A549 (cell line): ENCODE measurements at regions not wholly inside any gene's neighbourhood (a gene's known extent, or its start where the extent isn't known, plus 50 kb on each side); places are given as distances from the start of the nearest gene placed in this dataset.
A peak's percentile ranks its signal among the peaks of the same experiment; 100 is the strongest.

Experiments used
- ATAC-seq, 2 experiments: fragments of 200-7000 bp in 1 of 2; fragments of >200 bp in 1 of 2; cut with Nextera tagmentation in 1 of 2; cut with Tn5 transposase in 1 of 2; 3 replicates each; pipeline versions ENCODE4 v1.8.0 to v1.9.1; 2018 to 2020; ENCODE audit warnings: mild to moderate bottlenecking in 1 of 2, moderate library complexity in 1 of 2
- CTCF ChIA-PET: fragments of 300-600 bp; sonication (Branson Sonifier 250); formaldehyde crosslinking; extraction: SDS; loops from one replicate; lab custom pipeline; 2021; ENCODE audit warnings: antibody characterized with exemption, inconsistent platforms; lab: Yijun Ruan, JAX
- POLR2A ChIA-PET: fragments of 350-600 bp; formaldehyde crosslinking; extraction: SDS; loops from one replicate; lab custom pipeline; 2021; ENCODE audit warnings: antibody characterized with exemption, inconsistent platforms; lab: Yijun Ruan, JAX
- DNase-seq, 2 experiments: peaks; one replicate each; pipeline versions ENCODE4 v3.0.0 to v3.0.0-alpha.2; 2011 to 2016; ENCODE audit warnings: low read depth in 1 of 2, low spot score in 1 of 2
- FAIRE-seq: peaks from 2 replicates; lab custom pipeline; 2011; peaks lifted over from hg19 to GRCh38; lab: Jason Lieb, UNC
- H3K27ac ChIP-seq, 2 experiments: fragments of >200 bp; sonication (Bioruptor Twin); formaldehyde crosslinking; 3 replicates each; pipeline ENCODE4 v1.5.1; 2016 to 2017
- H3K4me1 ChIP-seq: fragments of >200 bp; sonication (Bioruptor Twin); formaldehyde crosslinking; 3 replicates; pipeline ENCODE4 v1.6.1; 2016
- H3K4me2 ChIP-seq: fragments of >200 bp; sonication (Bioruptor Twin); formaldehyde crosslinking; 3 replicates; pipeline ENCODE4 v1.6.1; 2016
- H3K4me3 ChIP-seq: fragments of >200 bp; sonication (Bioruptor Twin); formaldehyde crosslinking; 3 replicates; pipeline ENCODE4 v1.5.1; 2016
- H3K9me3 ChIP-seq: fragments of >200 bp; sonication (Bioruptor Twin); formaldehyde crosslinking; 3 replicates; pipeline ENCODE4 v1.6.1; 2016
- ATOH8 ChIP-seq: fragments of 250-450 bp; sonication (Bioruptor Pico); IDR thresholded peaks from 2 replicates; pipeline ENCODE4 v1.5.0; 2020; ENCODE audit warnings: low read depth, mild to moderate bottlenecking, moderate library complexity
- BCL3 ChIP-seq: fragments of >200 bp; sonication (Bioruptor Twin); formaldehyde crosslinking; IDR thresholded peaks from 3 replicates; pipeline ENCODE4 v1.6.1; 2016
- CBX8 ChIP-seq: fragments of 200-600 bp; sonication (generic); IDR thresholded peaks from 2 replicates; pipeline ENCODE4 v1.6.1; 2016
- CEBPB ChIP-seq, 2 experiments: fragments of >200 bp in 1 of 2; sonication (Bioruptor Twin) in 1 of 2; formaldehyde crosslinking in 1 of 2; IDR thresholded peaks; 2 replicates each; pipeline ENCODE4 v1.6.1; 2012 to 2016
- CHD4 ChIP-seq: fragments of 200-600 bp; sonication (generic); IDR thresholded peaks from 2 replicates; pipeline ENCODE4 v1.6.1; 2016; ENCODE audit warnings: antibody characterized with exemption, mild to moderate bottlenecking, borderline replicate concordance
- EP300 ChIP-seq, 2 experiments: fragments of >200 bp; sonication (Bioruptor Twin); formaldehyde crosslinking; IDR thresholded peaks; 2 replicates in 1 of 2; 3 replicates in 1 of 2; pipeline ENCODE4 v1.6.1; 2016 to 2017
- FOSL2 ChIP-seq, 2 experiments: fragments of 450-650 bp in 1 of 2; fragments of >200 bp in 1 of 2; sonication (Bioruptor Twin) in 1 of 2; formaldehyde crosslinking; IDR thresholded peaks; 2 replicates each; pipeline versions ENCODE4 v1.5.0 to v1.6.1; 2016 to 2020; ENCODE audit warnings: mild to moderate bottlenecking in 1 of 2, moderate library complexity in 1 of 2
- GATA3 ChIP-seq: IDR thresholded peaks from 2 replicates; pipeline ENCODE4 v1.6.1; 2012; ENCODE audit warnings: borderline replicate concordance
- HMGXB4 ChIP-seq: fragments of 250-450 bp; sonication (Bioruptor Pico); IDR thresholded peaks from 2 replicates; pipeline ENCODE4 v1.5.0; 2021; ENCODE audit warnings: mild to moderate bottlenecking, moderate library complexity, borderline replicate concordance
- HOXB13 ChIP-seq: fragments of 250-450 bp; sonication (Bioruptor Pico); IDR thresholded peaks from 2 replicates; pipeline ENCODE4 v1.5.0; 2020; ENCODE audit warnings: low read depth, mild to moderate bottlenecking, moderate library complexity
- HOXB5 ChIP-seq: fragments of 250-450 bp; sonication (Bioruptor Pico); IDR thresholded peaks from 2 replicates; pipeline ENCODE4 v1.5.0; 2020; ENCODE audit warnings: mild to moderate bottlenecking, moderate library complexity
- JUN ChIP-seq, 2 experiments: fragments of >200 bp; sonication (Bioruptor Twin); formaldehyde crosslinking; IDR thresholded peaks; 2 replicates in 1 of 2; 3 replicates in 1 of 2; pipeline ENCODE4 v1.6.1; 2016 to 2017
- JUNB ChIP-seq: fragments of >200 bp; sonication (Bioruptor Twin); formaldehyde crosslinking; IDR thresholded peaks from 2 replicates; pipeline ENCODE4 v1.6.1; 2016
- KDM1A ChIP-seq: fragments of 200-600 bp; sonication (generic); IDR thresholded peaks from 2 replicates; pipeline ENCODE4 v1.6.1; 2016; ENCODE audit warnings: low read depth, mild to moderate bottlenecking
- MAZ ChIP-seq: fragments of 150-350 bp; IDR thresholded peaks from 2 replicates; pipeline ENCODE4 v1.6.1; 2014; ENCODE audit warnings: antibody characterized with exemption, low read depth, low read length, borderline replicate concordance
- MYC ChIP-seq: IDR thresholded peaks from 2 replicates; pipeline ENCODE4 v1.6.1; 2012; ENCODE audit warnings: mild to moderate bottlenecking, inconsistent platforms, low read length, improper control_type of control experiment, borderline replicate concordance
- SMC3 ChIP-seq: fragments of >200 bp; sonication (Bioruptor Twin); formaldehyde crosslinking; IDR thresholded peaks from 3 replicates; pipeline ENCODE4 v1.6.1; 2018; ENCODE audit warnings: inconsistent platforms
- WGBS: methylation state at CpG from one replicate; pipeline ENCODE4 v1.1.6; 2017; ENCODE audit errors: missing lambda C conversion rate; 5-methylcytosine and 5-hydroxymethylcytosine counted together

- FAIRE-seq = no peak
- H3K4me2 ChIP-seq = no peak overlapping the region
- H3K9me3 ChIP-seq = no peaks in the 10 kb centered on the region
- H3K4me3 ChIP-seq = no peak overlapping the region
- peaks cover 56% of the 10 kb centered on the region for H3K4me1 ChIP-seq
- TF ChIP-seq HMGXB4 (CRISPR knock-in tag) (no peak), ATOH8 (no peak), FOSL2 (IDR thresholded peaks at IDR 0.05) (no peak), FOSL2 (CRISPR knock-in tag; IDR thresholded peaks at IDR 0.05) (no peak)
- no peak for ATAC-seq
- H3K27ac ChIP-seq = peak overlapping the region in 1 of 2 experiments; percentile 72; a peak in 3 of 6 replicates
- ChIA-PET POLR2A (no interaction called here), CTCF (interaction anchor here (0.7 to 1.7 kb wide), 4 partner anchors 8 to 443 kb away, joined by 3 to 5 read pairs (median 3); no protein-coding TSS in a partner anchor)
- no peak for DNase-seq
- 92% methylated on average over 7 of the region's 7 CpGs for WGBS
Observed at GRCh38 chr15:62605282-62605681, 437.3 kb upstream of the TPM1 start.

- POLR2A ChIA-PET = interaction anchor here (0.9 kb wide), 1 partner anchor 41 kb away, joined by 4 read pairs; no protein-coding TSS in a partner anchor
- CTCF ChIA-PET = interaction anchor here (0.6 to 2.4 kb wide), 5 partner anchors 13 to 57 kb away, joined by 3 to 9 read pairs (median 3); no protein-coding TSS in a partner anchor
- ATAC-seq = peak; percentile 72 to 91
- Histone ChIP-seq H3K9me3 (no peaks in the 10 kb centered on the region), H3K27ac (peak overlapping the region; percentile 44 to 72; a peak in 5 of 6 replicates), H3K4me1 (peaks cover 53% of the 10 kb centered on the region), H3K4me3 (no peak overlapping the region), H3K4me2 (peak overlapping the region; percentile 53)
- WGBS = 70% methylated on average over 14 of the region's 14 CpGs
- FAIRE-seq = peak; percentile 59
- DNase-seq = peak; percentile 52 to 80
- TF ChIP-seq HOXB5 = no peak
- no peak for TF ChIP-seq CHD4
- TF ChIP-seq JUN (IDR thresholded peaks at IDR 0.05) = peak in 1 of 2 experiments; percentile 38; a peak in 1 of 5 replicates
- TF ChIP-seq KDM1A = no peak
- TF ChIP-seq MAZ = no peak
- peak; percentile 85; the same call in 1 of the 2 replicates for TF ChIP-seq GATA3
- TF ChIP-seq FOSL2 (IDR thresholded peaks at IDR 0.05) = peak; percentile 65
- peak; percentile 84 for TF ChIP-seq FOSL2 (CRISPR knock-in tag; IDR thresholded peaks at IDR 0.05)
- no peak for TF ChIP-seq HOXB13
- TF ChIP-seq CEBPB (IDR thresholded peaks at IDR 0.05) = no peak
- no peak for TF ChIP-seq SMC3
- TF ChIP-seq BCL3 = peak; percentile 23; the same call in 1 of the 3 replicates
- TF ChIP-seq MYC = no peak
- no peak for TF ChIP-seq CBX8
- TF ChIP-seq EP300 (IDR thresholded peaks at IDR 0.05) = peak; percentile 39 to 56; a peak in 2 of 5 replicates
- TF ChIP-seq JUNB = peak; percentile 88
Observed at GRCh38 chr15:62606376-62607113, 436.0 kb upstream of the TPM1 start.

GRCh38 chr15:62607114-62607462, 435.5 kb upstream of the TPM1 start:
- FAIRE-seq = no peak
- DNase-seq = no peak
- WGBS = 92% methylated on average over 1 of the region's 1 CpG
- Histone ChIP-seq H3K27ac (peak overlapping the region; percentile 44 to 72; a peak in 5 of 6 replicates), H3K9me3 (no peaks in the 10 kb centered on the region), H3K4me1 (peaks cover 47% of the 10 kb centered on the region), H3K4me3 (no peak overlapping the region), H3K4me2 (peak overlapping the region; percentile 53)
- CTCF ChIA-PET = interaction anchor here (0.6 to 2.4 kb wide), 4 partner anchors 12 to 34 kb away, joined by 3 to 9 read pairs (median 4); no protein-coding TSS in a partner anchor
- no peak for ATAC-seq
- no peak for TF ChIP-seq HMGXB4 (CRISPR knock-in tag)
- POLR2A ChIA-PET = interaction anchor here (0.9 kb wide), 1 partner anchor 41 kb away, joined by 4 read pairs; no protein-coding TSS in a partner anchor
